GM06990 (cell line): ENCODE measurements at regions not wholly inside any gene's neighbourhood (a gene's known extent, or its start where the extent isn't known, plus 50 kb on each side); places are given as distances from the start of the nearest gene placed in this dataset.

Experiments used
- DNase-seq: peaks from one replicate; pipeline ENCODE4 v3.0.0-alpha.2; 2011; ENCODE audit not compliant: insufficient read length; ENCODE audit errors: extremely low read depth
- H3K27me3 ChIP-seq: replicated peaks from 2 replicates; pipeline ENCODE4 v1.6.0; 2011; ENCODE audit warnings: low read length; ENCODE audit not compliant: control insufficient read depth, insufficient read depth
- H3K36me3 ChIP-seq: 2 replicates; pipeline ENCODE4 v1.5.1; 2011; ENCODE audit warnings: low read length; ENCODE audit not compliant: control insufficient read depth, insufficient read depth
- H3K4me3 ChIP-seq: replicated peaks from 2 replicates; pipeline ENCODE4 v1.5.1; 2011; ENCODE audit warnings: low read depth, mild to moderate bottlenecking, control low read depth, low read length
- TF ChIP-seq, protein P1 (sequence below): IDR thresholded peaks from 2 replicates; pipeline ENCODE4 v1.5.1; 2011; ENCODE audit warnings: low read length, control low read depth, mild to moderate bottlenecking, inconsistent platforms; ENCODE audit not compliant: insufficient read depth, poor library complexity, severe bottlenecking

DNA sequence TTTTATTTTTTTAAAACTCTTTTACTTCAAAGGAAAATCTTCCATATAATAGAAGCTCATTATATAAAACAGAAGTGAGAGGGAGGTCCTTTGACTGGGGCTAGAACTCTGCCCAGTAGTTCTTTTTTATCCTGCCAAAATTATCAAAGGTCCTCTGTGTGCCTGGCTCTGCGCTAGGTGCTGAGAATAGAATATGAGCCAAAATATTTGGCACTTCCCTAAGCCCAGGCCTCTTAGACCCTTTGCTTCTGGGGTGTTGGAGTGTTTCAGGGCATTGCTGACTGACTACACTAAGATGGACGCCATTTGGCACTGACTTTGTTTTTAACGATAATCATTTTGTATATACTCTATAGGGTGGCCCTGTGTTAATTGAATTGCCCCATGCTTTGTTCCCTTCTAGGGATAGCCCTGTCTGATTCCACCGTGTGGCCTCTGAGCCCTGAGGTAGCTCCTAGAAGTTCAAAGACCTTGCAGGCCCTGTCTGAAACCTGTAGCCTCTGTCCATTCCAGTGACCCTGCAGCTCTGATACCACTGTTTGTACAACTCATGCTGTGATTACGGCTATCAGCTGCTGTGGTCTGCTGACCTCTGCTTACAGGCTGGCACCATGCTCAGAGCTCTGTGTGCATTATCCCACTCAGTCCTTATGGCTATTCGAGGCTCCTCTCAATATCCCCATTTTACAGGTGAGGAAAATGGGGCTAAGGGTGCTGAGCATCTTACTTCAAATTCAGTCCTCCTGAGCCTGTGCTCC, 84.3 kb upstream of the SHB start:
- Histone ChIP-seq H3K4me3 (no peak overlapping the region), H3K27me3 (no peaks in the 10 kb centered on the region), H3K36me3 (no peaks in the 10 kb centered on the region)
- no peak for DNase-seq
- TF ChIP-seq, protein P1, sequence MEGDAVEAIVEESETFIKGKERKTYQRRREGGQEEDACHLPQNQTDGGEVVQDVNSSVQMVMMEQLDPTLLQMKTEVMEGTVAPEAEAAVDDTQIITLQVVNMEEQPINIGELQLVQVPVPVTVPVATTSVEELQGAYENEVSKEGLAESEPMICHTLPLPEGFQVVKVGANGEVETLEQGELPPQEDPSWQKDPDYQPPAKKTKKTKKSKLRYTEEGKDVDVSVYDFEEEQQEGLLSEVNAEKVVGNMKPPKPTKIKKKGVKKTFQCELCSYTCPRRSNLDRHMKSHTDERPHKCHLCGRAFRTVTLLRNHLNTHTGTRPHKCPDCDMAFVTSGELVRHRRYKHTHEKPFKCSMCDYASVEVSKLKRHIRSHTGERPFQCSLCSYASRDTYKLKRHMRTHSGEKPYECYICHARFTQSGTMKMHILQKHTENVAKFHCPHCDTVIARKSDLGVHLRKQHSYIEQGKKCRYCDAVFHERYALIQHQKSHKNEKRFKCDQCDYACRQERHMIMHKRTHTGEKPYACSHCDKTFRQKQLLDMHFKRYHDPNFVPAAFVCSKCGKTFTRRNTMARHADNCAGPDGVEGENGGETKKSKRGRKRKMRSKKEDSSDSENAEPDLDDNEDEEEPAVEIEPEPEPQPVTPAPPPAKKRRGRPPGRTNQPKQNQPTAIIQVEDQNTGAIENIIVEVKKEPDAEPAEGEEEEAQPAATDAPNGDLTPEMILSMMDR, result no peak

DNA sequence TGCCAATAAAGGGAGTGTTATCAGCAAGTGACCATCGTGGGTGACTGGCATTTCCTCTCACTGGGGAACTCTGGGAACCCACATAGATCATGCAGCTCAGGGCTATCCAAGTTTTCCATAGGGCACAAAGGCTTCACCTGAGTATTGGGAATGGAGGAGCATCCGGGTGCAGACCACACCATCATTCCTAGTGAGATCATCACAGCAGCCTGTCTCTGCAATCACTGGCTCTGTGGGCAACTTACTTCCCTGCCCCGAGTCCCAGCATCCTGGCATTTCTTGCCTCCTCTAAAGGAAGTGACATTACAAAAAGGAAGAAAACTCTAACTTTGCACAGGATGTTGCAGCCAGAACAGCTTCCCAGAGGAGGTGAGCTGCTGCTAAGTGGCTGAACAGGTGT, 80.6 kb upstream of the SHB start:
- Histone ChIP-seq H3K27me3 (no peaks in the 10 kb centered on the region), H3K36me3 (no peaks in the 10 kb centered on the region), H3K4me3 (no peak overlapping the region)
- TF ChIP-seq, protein P1, result no peak
- DNase-seq, result no peak

DNA sequence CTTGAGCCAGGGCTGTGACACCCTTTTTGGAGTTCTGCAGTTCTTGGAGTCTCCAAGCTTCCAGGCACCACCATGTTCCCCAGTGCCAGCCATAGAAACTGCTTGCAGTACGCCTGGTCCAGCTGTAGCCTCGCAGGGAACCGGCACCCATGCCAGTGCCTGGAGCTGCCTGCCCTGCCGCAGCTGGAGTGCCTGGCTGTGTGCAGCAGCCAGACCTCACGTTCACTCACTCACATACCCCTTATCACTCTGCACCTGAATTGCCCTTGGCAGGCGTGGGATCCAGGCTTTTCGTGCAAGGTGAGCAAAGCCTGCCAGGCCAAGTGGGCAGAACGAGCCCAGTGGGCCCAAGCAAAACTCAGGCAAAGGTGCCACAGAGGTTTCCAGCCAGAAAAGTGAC, 77.8 kb upstream of the SHB start:
- Histone ChIP-seq H3K36me3 (no peaks in the 10 kb centered on the region), H3K27me3 (no peaks in the 10 kb centered on the region), H3K4me3 (no peak overlapping the region)
- TF ChIP-seq, protein P1, result no peak
- DNase-seq, result no peak

DNA sequence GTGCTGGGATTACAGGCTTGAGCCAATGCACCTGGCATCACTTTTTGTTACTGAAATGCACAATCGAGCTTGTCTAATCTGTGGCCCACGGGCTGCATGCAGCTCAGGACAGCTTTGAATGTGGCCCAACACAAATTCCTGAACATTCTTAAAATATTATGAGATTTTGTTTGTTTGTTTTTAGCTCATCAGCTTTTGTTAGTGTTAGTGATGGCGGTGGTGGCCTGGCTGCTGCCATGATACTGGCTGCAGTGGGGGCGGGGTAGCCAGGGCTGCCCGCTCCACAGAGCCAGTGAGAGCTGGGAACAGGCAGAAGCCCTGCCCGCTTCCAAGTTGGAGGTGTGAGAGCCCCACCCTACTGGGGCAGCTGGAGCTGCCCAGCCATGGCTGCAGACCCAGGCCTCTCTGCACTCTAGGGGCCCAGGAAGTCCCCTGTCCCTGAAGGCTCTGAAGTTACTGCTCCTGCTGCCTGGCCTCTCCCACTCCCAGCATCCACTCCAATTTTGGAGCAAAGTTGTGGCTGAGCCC, 76.6 kb upstream of the SHB start:
- no peak overlapping the region for H3K4me3 ChIP-seq
- DNase-seq, result no peak
- TF ChIP-seq, protein P1, result no peak
- H3K27me3 ChIP-seq, result peaks cover 2% of the 10 kb centered on the region; the same call in 1 of the 2 replicates
- H3K36me3 ChIP-seq, result no peaks in the 10 kb centered on the region

DNA sequence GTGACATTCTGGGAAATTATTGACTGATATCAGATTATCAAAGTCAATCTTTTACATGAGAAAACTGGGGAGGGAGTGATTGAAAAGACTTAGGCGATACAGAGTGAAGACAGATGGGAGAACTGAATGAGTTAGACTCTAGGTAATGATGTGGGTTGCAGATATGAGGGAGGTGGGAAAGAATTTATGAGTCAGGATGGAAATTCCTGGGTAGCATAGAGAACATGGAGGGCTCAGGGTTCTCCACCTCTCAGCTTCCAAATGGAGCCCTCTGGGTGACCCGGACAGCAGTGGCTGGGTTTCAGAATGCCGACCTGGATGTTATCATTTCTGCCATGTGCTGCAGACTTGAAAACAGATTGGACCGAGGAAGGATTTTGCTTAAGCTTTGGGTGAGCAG, 75.4 kb upstream of the SHB start:
- Histone ChIP-seq H3K27me3 (peaks cover 2% of the 10 kb centered on the region; the same call in 1 of the 2 replicates), H3K36me3 (no peaks in the 10 kb centered on the region), H3K4me3 (no peak overlapping the region)
- no peak for DNase-seq
- TF ChIP-seq, protein P1, result no peak
